GM21381 (cell line): ENCODE measurements at regions not wholly inside any gene's neighbourhood (a gene's known extent, or its start where the extent isn't known, plus 50 kb on each side); places are given as distances from the start of the nearest gene placed in this dataset.

Experiments
- ATAC-seq: cut with Tn5 transposase; IDR thresholded peaks from one replicate; pipeline ENCODE4 v1.9.1; 2021; ENCODE audit warnings: mild to moderate bottlenecking, moderate library complexity; ENCODE audit not compliant: unreplicated experiment

DNA sequence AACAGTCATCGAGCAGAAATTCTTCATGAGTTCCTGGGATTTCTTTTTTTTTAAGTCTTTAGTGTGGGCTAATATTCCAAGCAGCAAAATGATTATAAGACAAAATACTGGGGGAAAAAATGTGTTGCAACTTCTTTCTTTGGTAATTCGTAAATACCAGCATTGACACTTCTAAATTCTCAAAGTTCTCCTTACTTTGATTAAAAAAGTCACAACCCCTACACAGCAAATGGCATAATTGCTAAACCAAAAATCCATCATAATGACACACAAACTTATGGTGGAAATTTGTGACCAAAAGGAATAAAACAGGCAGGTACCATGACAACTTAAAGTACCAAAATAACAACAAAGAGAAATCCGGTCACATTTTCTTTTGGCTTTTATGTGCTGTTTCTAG, 585.2 kb upstream of the PKN2 start:
- ATAC-seq: no peak

DNA sequence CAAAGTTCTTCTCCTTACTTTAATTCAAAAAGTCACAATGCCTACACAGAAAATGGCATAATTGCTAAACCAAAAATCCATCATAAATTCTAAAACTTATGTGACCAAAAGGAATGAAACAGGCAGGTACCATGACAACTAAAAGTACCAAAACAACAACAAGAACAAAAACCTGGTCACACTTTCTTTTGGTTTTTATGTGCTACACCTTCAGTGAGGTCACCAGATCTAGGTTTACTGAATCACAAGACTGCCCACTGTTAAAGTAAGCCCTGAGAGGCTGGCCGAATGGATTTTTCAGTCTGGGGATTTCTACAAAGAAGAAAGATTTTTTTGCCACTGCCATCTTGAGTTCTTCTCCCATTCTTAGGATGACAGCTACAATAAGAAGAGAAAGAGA, 583.0 kb upstream of the PKN2 start:
- ATAC-seq: no peak

DNA sequence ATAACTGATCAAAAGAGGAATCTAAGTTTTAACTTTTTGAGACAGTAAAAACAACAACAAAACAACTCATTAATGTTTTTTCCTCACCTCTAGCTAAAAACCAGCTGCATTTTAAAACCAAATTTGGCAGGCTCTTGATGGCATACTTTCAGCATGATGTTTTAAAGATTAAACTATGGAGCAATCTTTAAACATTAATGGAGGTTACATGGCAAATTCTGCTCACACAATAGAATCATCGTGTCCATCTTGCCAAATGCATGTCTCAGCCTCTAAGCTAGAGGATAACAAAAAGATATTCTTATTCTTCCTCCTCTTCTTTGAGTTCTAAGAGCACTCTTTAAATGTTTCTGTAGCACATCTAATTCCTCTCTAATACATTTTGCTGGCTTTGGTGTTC, 579.8 kb upstream of the PKN2 start:
- ATAC-seq: no peak

DNA sequence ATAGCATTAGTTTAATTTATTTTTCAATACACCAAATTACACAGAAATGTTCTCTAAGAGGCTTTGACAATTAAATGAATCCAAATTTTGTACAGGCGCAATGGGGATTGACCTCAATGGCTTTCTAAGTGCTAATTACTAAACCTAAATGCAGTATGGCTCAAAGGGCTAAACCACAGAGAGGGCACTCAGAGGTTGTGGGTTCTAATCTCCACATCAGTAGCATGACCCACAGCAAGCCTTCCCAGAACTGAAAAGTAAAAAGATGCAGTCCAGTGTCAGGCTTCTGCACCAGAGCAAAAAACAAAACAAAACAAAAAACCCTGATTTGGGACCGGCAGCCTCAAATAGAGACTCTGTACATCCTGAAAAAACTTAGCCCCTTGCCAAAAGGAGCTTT, 579.2 kb upstream of the PKN2 start:
- ATAC-seq: no peak

DNA sequence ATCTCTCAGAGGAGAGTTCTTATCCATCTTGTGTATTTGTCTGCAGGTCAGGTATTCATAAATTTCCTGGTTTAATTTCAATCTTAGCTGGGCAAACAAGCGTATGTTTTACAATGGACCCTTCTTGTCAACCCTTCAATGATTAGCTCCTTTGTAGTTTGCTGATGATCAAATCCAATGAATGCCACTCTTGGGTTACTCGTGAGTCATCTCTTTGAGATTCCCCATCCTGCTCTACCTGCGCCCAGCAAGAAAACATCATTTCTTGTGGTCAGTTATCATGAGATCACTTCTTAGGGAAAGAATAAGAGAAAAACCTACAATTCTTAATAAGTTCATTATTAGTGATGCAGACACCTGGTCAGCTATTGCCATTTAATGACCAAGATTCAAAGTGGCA, 572.3 kb upstream of the PKN2 start:
- ATAC-seq: no peak

DNA sequence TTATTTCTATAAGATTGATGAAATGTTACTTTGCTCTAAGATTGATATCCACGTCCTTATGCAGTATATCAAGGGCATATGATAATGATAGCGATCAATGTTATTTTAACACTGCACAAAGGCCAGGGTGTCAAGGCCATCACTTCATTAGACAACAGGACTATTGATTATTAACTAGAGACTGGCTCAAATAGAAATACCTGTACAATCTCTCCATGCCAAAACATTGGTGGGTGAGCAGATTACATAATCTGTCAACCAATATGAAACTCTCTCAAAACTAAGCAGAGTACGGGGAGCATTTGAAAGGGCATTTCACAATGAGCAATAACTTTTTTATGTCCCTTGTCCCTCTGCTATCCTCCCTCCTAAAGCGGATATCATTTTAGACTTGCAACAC, 566.5 kb upstream of the PKN2 start:
- ATAC-seq: no peak

DNA sequence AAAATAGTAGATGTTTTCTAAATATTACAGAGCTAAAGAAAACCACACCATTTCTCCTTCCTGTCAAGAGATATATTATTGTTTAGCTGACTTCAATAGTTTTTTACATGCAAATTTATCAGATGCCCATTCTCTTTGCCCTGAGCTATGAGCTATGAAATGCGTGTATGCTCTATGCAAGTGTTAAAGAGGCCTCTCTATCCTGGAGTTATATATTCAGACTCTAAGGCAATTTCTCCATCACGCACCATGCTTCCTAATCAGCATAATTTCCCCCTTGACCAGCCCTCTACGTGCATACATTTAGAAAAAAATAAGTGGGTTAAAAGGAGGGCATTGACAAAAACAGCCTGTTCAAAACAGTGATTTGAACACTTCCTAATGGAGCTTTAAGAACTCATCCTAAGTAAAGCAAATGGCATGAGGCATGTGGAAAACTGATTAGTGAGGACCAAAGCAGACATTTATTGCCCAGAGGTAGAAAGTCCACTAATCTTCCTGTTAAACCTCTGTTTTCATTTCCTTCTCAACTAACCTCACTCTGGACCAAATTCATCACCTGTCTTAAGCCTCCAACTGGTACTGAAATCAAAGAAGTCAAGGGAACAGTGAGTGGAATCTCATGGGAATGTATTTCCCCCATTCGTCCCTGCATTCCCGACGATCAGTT, 565.8 kb upstream of the PKN2 start:
- ATAC-seq: no peak

DNA sequence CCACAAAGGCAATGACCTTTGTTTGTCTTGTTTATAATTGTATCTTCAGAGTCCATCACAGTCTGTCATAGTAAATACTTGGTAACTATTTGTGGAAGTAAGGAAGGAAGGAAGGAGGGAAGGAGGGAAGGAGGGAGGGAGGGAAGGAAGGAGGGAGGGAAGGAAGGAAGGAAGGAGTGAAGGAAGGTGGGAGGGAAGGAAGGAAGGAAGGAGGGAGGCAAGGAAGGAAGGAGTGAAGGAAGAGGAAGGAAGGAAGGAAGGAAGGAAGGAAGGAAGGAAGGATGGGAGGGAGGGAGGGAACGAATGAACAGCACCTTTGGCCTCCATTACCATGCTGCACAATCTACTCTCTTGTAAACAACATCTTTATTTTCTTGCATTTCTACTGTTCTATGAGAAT, 559.5 kb upstream of the PKN2 start:
- ATAC-seq: no peak

DNA sequence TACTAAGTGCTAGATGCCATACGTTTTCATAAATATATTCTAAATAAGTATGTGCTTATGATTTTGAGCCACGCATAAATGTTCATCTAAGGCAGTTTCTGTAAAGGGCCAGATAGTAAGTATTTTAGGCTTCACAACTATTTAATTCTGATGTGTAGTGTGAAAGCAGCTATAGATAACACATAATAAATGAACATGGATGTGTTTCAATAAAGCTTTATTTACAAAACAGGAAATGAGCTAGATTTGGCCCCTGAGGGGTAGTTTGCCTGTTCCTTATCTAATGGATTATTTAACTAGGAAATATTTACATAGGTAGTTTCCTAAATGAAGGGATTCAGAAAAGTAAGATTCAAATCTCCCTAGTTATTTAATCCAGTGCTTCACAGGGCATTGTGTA, 557.6 kb upstream of the PKN2 start:
- ATAC-seq: no peak

DNA sequence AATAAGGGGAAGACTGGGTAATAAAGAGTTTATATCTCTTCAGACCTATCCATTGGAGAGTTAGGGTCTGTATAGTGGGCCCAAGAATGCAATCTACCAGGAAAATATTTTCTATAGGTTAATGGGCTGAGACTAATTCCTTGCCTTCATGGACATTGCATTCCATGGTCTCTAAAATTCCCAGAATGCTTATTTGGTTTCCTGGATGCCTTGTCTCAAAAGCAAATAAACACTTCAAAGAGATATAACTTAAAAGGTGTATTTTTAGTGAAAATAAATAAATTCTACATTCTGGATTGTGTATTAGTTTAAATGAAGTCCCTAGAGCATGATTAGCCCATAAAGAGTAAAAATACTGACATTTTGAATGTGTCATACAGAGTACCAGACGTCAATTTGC, 550.1 kb upstream of the PKN2 start:
- no peak for ATAC-seq

DNA sequence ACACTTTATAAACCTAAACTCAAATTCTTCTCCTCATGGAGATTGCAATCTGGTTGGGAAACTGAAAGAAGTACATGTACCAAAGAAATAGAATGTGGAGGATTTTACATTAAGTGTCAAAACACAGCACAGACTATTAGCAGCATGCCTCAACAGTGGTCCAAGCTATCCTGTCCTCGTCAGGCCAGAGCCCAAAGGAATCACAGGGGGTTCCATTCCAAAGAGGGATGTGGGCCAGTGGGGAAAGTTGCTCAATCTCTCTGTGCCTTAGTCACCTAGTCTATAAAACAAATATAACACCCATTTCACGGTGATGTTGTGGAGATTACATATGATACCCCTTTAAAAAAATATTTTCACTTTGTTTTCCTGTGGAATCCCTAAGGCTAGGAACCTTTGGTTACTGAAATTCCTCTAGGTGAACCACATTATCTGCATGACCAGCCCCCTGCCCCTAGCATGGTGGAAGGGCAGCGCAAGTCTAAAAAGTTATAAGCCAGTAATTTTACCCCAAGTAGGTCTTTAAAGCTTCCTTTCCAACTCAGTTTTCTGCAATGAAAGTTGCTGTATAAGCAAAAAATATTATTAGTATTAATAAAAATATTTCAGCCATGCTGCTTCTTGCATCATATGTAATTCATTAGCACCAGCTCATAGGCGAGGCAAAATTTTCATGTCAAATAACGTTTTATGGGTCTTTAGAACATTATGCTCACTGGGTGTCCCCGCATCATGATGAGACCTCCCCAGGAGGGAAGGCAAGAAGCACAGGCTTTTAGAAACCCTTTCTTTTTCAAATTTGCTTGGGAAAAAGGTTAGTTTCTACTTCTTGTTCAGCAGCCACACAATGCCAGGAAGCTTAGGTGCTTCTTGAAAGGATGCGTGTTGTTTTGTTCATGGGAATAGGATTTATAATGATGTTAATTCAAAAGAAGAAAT, 548.8 kb upstream of the PKN2 start:
- no peak for ATAC-seq

DNA sequence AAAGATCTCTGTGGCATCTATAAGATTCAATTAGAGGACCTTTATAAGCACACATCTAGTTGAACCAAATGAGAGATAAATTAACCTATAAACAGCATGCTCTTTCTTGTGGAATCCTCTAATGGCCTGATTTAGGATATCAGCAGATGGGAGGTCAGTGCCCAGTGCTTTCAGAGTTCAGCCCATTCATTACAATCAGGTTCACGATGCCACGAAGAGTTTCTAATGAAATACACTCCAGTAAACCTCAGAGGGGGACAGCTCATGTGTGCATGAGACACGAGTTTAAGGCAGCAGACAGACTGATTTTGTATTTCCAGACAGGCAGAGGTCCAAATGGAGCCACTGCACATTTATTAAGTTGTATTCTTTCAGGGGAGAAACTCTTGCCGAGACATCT, 544.4 kb upstream of the PKN2 start:
- ATAC-seq: no peak

DNA sequence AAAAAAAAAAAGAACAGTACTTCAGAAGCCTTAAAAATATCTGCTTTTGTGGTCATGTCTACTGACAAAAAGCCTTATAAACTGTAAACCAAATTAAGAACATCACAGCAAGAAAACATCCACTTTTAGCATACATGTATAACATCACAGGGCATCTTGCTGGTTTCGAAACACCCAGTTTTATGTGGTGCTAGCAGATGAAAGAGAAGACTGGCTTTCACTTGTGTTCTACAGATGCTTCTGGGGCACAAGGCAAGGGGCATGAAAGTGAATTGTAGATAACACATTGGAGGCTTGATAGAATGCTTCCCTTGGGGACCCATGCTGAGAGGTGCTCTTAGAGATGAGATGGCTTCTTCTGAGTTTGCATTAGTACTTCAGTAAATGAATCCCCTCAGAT, 543.7 kb upstream of the PKN2 start:
- ATAC-seq: no peak

DNA sequence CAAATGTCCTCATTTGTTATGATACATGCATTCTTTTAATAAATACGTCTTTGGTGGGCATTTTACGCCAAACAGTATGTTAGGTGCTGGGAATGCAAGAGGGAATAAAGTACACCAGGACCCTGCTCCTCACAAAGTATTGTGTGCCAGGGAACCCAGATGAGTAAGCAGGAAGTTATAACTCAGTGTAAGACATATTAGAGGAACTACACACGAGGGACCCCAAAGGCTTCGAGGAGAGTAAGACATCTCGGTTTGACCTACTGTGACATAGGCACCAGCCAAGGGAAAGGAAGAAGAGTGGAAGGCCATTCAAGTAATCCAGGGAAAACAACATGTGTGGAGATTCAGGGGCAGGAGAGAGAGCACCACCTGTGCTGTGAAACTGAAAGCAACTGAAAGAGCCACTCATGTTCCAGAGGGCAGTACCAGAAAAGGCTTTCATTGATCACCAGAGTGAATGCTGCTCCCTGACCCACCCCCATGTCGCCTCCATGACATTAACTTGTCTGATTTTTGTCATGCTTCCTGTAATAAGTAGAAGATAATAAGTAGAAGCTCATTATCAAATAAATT, 542.5 kb upstream of the PKN2 start:
- no peak for ATAC-seq

DNA sequence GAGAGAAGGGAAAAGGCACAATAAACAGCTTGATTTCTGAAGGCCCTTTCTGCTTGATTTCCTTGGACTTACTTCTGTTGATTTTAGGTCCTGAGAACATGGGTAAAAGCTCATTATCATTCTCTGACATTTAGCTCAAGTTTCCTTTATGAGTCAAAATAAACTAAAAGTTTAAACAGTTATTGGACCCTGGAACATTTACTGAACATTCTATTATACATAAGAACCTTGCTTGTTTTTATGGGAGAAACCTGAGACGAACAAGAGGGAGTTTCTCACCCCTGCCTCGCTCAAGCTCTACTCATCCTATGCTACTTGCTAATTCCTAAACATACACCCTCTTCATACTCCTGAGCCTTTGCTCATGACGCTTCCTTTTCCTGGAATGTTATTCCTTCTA, 538.3 kb upstream of the PKN2 start:
- ATAC-seq: no peak

DNA sequence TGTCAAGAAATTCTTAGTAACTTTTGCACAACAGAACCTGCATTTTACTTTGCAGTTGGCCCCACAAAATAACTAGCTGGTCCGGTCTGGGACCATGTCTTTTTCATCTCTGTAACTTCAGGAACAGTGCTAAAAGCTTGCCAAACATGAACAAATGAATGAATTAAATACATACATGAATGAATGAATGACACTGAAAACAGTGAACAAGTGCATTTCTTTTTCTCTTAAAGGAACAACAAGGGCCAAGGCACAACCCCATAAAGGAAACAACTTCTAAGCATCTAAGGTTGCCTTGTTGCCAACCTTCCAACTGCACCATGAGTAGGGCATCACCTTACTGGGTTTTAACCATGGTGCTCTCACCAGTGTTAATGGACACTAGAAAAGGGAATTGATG, 534.4 kb upstream of the PKN2 start:
- no peak for ATAC-seq

DNA sequence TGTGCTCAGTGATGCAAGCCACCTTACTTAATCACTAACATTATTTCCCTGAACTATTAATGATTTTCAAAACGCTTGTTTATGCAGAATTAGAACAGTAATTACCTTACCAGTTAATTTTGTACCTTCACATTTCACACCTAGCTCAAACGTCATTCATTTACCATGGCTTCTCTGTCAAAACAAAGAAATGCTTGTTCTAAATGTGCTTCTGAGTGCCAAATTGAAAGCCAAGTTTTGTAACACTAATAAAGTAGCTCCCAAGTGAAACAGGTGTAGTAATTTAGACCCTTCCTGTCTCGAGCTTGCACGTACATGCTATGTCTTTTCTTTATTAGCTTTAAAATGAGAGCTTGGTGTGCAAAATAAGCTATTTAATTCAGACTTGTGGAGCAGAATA, 533.7 kb upstream of the PKN2 start:
- ATAC-seq: no peak

DNA sequence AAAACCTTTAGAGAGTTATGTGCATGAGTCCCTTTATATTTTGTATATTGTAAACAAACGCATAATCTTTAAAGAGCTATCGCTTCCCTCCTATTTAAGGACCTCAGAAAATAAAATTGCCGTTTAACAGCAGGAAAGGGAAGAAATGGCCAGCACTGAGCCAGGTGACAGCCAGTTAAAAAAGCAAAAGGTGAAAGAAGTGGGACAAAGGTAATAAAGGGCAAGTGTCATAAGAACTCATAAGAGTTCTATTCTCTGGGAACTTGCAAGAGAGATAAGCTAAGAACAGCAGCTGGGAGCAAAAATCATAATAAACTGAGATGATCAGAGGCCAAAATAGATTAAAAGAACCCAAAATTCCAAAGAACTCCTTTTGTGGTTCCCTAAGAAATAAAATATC, 520.9 kb upstream of the PKN2 start:
- ATAC-seq: no peak

DNA sequence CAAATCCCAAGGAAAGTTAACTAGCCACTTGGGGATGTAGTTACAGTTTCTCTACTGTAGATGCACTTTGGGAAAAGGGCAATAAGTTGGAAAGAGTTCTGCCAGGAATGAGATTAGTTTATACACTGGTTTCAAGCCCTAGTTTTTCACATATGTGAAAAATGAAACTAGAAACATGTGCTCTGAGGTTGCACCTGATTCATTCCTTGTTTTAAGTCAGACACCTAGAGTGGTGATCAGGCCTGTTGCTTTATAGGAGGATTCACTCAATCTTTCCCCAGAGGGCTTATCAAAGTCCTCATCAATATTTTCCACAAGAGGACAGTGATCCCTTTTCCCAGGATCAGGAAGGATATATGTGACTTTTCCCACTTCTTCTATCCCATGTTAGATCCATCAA, 515.9 kb upstream of the PKN2 start:
- no peak for ATAC-seq

DNA sequence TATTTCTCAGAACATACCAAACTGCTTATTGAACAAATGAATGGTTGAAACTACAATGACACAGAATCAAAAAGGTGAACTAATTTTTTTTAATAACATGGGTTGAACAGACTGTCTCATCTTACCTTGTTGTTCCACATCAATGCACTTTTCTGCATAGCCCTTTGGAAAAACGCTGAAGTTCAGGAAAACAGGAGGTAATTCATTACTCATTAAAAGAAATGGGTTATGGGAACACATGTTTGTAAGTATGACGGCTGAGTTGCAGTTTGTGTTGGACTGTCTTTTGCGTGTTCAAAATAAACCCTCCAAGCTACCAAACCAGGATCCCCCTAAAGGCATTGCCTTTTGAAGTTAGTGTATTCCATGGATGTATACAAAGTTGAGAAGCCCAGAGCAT, 514.9 kb upstream of the PKN2 start:
- ATAC-seq: no peak

DNA sequence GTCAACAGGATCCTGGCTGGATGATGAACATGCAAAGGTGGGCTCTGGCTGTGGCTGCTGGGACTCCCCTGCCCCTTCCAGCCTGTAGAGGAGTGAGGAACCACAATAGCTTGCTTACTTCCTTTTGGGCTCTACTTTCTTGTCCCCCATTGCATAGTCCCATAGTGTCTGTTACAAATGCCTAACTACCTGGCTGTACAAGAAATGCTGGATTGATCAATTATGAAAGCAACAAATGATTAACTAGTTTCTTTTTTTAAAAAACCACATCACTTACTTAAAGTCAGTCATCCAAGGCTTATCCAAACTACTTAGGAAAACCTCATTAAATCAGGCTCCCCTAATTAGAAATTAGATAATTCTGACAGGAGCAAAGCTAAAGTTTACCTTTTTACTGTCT, 514.1 kb upstream of the PKN2 start:
- no peak for ATAC-seq

DNA sequence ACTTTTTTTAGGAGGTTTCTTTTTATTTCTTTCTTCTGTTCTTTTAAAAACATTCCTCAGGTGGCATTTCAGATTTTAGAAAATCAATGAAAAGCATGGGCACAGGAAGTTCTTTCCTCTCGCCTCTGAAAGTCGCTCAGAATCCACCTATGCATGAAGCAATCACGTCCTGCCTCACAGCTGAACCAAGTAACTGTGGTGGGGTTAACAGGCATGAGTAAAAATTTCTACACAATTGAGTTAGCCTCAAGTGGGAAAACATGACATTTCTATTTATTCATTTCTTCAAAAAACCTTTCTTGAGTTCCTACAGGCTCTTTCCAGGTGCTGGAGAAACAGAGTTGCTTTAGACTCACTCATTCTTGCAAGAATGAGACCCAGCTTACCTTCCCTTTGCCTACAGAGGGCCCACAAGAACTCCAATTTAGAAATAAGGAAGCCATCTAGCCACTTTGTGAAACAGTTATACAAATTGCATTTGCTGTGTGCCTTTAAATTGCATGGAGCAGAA, 508.9 kb upstream of the PKN2 start:
- ATAC-seq: no peak
